Lung (tissue), 11 donors: ENCODE measurements at regions not wholly inside any gene's neighbourhood (a gene's known extent, or its start where the extent isn't known, plus 50 kb on each side); places are given as distances from the start of the nearest gene placed in this dataset.

Experiments
- ATAC-seq: fragments of 200-7000 bp; cut with Tn5 transposase; one replicate; pipeline ENCODE4 v1.9.1; 2020; ENCODE audit warnings: moderate number of reproducible peaks; ENCODE audit not compliant: insufficient read depth, low FRiP score
- DNase-seq, 3 donors: peaks; one replicate each; pipeline ENCODE4 v3.0.0-alpha.2; 2013 to 2017
- H3K27ac ChIP-seq, 2 donors: one replicate each; pipeline ENCODE4 v1.5.1; 2013; ENCODE audit warnings: mild to moderate bottlenecking in 2 of 2, moderate library complexity in 2 of 2, control low read depth in 1 of 2, inconsistent platforms in 1 of 2, low read depth in 1 of 2, low read length in 1 of 2
- H3K27me3 ChIP-seq, 3 donors: one replicate each; pipeline ENCODE4 v1.5.1; 2013; ENCODE audit warnings: low read length in 2 of 3; ENCODE audit not compliant: control insufficient read depth in 3 of 3, insufficient read depth in 3 of 3
- H3K36me3 ChIP-seq, 4 donors: one replicate each; pipeline ENCODE4 v1.5.1; 2013; ENCODE audit warnings: low read length in 4 of 4, mild to moderate bottlenecking in 1 of 4, moderate library complexity in 1 of 4; ENCODE audit not compliant: control insufficient read depth in 4 of 4, insufficient read depth in 4 of 4
- H3K4me1 ChIP-seq, 5 donors: one replicate each; pipeline ENCODE4 v1.5.1; 2013; ENCODE audit warnings: low read length in 5 of 5, mild to moderate bottlenecking in 2 of 5, moderate library complexity in 1 of 5; ENCODE audit not compliant: control insufficient read depth in 5 of 5, insufficient read depth in 5 of 5
- H3K4me3 ChIP-seq: one replicate; pipeline ENCODE4 v1.5.1; 2013; ENCODE audit warnings: mild to moderate bottlenecking, control low read depth, moderate library complexity
- H3K9ac ChIP-seq, 2 donors: one replicate each; pipeline ENCODE4 v1.5.1; 2013; ENCODE audit warnings: low read length in 2 of 2, control low read depth in 1 of 2; ENCODE audit not compliant: insufficient read depth in 1 of 2
- H3K9me3 ChIP-seq, 4 donors: one replicate each; pipeline ENCODE4 v1.5.1; 2013; ENCODE audit warnings: low read length in 3 of 4, mild to moderate bottlenecking in 1 of 4, moderate library complexity in 1 of 4; ENCODE audit not compliant: control insufficient read depth in 4 of 4, insufficient read depth in 3 of 4
- WGBS, 2 donors: extraction: QIAGEN DNeasy Blood & Tissue Kit; methylation state at CpG; one replicate each; pipeline ENCODE4 v1.1.7; 2013; 5-methylcytosine and 5-hydroxymethylcytosine counted together
- TF ChIP-seq, protein P1 (sequence below): IDR thresholded peaks from 2 replicates; pipeline ENCODE4 v1.5.1; 2012; ENCODE audit warnings: mild to moderate bottlenecking; ENCODE audit errors: control extremely low read depth, extremely low read depth
- donor health status: control.
- donor health status: control.
- donor health status: Bipolar disorder and iron deficiency.
- donor health status: healthy.
- donor health status: DM: yes; HTN: yes; CAD: no.

DNA sequence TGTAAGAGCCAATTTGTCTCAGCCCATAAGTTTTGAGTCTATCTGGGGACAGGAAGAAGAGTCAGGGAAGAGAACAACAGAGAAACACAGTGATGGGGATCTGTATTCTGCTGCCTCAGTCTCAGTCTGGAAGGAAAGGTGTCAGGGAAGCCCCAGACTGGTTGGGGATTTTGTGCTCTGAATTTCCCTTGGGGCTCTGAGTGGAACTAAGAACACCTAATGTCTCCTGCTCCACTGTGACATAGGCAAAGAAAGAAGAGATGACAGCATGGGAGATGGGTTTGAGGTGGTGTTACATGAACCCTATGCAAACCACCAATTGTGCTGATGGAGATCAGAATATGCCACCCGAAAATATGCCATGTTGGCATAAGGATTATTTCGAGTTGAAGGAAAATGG, 139.5 kb upstream of the MYLIP start:
- no peaks in the 10 kb centered on the region for H3K9me3 ChIP-seq
- H3K4me1 ChIP-seq, result peaks cover 0 to 7% (median 0%) of the 10 kb centered on the region in 5 donors
- TF ChIP-seq, protein P1, sequence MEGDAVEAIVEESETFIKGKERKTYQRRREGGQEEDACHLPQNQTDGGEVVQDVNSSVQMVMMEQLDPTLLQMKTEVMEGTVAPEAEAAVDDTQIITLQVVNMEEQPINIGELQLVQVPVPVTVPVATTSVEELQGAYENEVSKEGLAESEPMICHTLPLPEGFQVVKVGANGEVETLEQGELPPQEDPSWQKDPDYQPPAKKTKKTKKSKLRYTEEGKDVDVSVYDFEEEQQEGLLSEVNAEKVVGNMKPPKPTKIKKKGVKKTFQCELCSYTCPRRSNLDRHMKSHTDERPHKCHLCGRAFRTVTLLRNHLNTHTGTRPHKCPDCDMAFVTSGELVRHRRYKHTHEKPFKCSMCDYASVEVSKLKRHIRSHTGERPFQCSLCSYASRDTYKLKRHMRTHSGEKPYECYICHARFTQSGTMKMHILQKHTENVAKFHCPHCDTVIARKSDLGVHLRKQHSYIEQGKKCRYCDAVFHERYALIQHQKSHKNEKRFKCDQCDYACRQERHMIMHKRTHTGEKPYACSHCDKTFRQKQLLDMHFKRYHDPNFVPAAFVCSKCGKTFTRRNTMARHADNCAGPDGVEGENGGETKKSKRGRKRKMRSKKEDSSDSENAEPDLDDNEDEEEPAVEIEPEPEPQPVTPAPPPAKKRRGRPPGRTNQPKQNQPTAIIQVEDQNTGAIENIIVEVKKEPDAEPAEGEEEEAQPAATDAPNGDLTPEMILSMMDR, result no peak

DNA sequence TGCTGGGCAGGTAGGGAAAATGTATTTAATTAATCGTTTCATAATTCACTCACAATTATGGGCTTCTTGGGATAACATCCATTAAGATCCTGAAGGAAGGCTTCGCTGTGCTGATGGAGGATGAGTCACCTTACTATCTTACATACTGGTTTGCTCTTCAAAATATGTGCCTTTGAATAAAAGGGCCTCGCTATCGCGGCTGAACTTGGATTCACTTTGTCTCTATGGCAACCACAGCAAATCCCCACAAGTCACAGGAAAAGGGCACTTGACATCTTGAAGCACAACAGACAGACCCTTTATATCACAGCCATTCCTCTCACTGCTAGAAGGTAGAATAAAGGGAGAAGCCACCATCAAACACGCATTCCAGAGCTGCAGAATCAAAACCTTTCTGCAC, 141.3 kb upstream of the MYLIP start:
- Histone ChIP-seq H3K9ac (no peak overlapping the region), H3K27me3 (no peaks in the 10 kb centered on the region), H3K4me1 (peaks cover 0 to 3% (median 0%) of the 10 kb centered on the region in 5 donors), H3K9me3 (no peaks in the 10 kb centered on the region), H3K36me3 (no peaks in the 10 kb centered on the region), H3K4me3 (no peak overlapping the region), H3K27ac (no peak overlapping the region)
- 56 to 61% methylated on average over 6 of the region's 6 CpGs for WGBS, 2 donors
- peak; percentile 20 to 38 (median 29) for DNase-seq
- TF ChIP-seq, protein P1, result no peak
- no peak for ATAC-seq

More for the DNA sequence above, 139.5 kb upstream of the MYLIP start:
- Histone ChIP-seq H3K36me3 (no peaks in the 10 kb centered on the region), H3K4me3 (no peak overlapping the region), H3K9ac (no peak overlapping the region), H3K27ac (no peak overlapping the region), H3K27me3 (no peaks in the 10 kb centered on the region)
- ATAC-seq (no peak), DNase-seq (no peak)
- WGBS, 2 donors, result 92 to 93% methylated on average over 2 of the region's 2 CpGs

DNA sequence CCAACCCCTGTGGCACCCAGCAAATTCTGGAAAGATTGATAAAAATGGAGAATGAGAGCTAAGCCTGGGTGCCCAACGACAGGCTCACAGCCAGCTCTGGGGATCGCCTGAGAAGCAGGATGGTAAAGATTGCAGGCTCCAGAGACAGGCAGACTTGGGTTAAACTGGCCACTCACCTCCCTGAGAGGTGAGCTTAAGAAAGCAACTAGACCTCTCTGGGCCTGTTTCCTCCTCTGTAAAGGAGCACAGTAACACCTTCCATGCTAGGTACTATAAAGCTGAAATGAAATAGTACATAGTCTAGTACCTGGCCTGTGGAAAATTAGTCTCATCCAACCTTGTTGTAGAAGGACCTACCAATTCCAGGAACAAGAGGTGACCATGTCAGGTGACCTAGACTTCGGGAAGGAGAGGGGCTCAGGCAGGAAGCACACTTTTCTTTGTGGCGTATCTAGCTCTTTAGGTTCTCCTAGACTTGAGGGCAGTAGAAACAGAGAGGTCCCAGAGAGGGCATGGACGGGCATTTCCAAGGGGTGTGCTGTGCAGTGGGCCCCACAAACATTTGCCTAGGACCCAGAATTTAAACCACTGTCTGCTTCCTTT, 142.8 kb upstream of the MYLIP start:
- Histone ChIP-seq H3K4me3 (no peak overlapping the region), H3K9me3 (no peaks in the 10 kb centered on the region), H3K4me1 (peaks cover 0 to 3% (median 0%) of the 10 kb centered on the region in 5 donors), H3K36me3 (no peaks in the 10 kb centered on the region), H3K27me3 (no peaks in the 10 kb centered on the region), H3K27ac (no peak overlapping the region), H3K9ac (no peak overlapping the region)
- no peak for ATAC-seq
- TF ChIP-seq, protein P1, result no peak
- 70 to 75% methylated on average over 5 of the region's 5 CpGs for WGBS, 2 donors
- no peak for DNase-seq
